ENCODE measurements at regions not wholly inside any gene's neighbourhood (a gene's known extent, or its start where the extent isn't known, plus 50 kb on each side); places are given as distances from the start of the nearest gene placed in this dataset.
"Not testable (repeated sequence)": the region's sequence is repeated elsewhere in the genome, so short reads cannot be mapped to it uniquely, and the experiment has no call there.

- no peak for DNase-seq
- Mint-ChIP-seq H3K4me3 (no peak overlapping the region), H3K36me3 (no peaks in the 10 kb centered on the region), H3K27ac (no peak overlapping the region), H3K27me3 (no peaks in the 10 kb centered on the region), H3K4me1 (no peaks in the 10 kb centered on the region), H3K9me3 (peaks cover 5% of the 10 kb centered on the region)
- POLR2A ChIA-PET, result no interaction called here
- ATAC-seq (ENCODE audit: low read depth), result no peak
Measured at GRCh38 chr3:103510760-103511159, 1075.9 kb downstream of the ZPLD1 start.

- no peaks in the 10 kb centered on the region for H3K4me1 Mint-ChIP-seq
- no peaks in the 10 kb centered on the region for H3K27me3 Mint-ChIP-seq
- POLR2A ChIA-PET, result no interaction called here
- no peak for ATAC-seq (ENCODE audit: low read depth)
- no peaks in the 10 kb centered on the region for H3K36me3 Mint-ChIP-seq
- DNase-seq, result no peak
- no peak overlapping the region for H3K4me3 Mint-ChIP-seq
- H3K9me3 Mint-ChIP-seq, result peaks cover 3% of the 10 kb centered on the region
- H3K27ac Mint-ChIP-seq, result no peak overlapping the region
Measured at GRCh38 chr3:103511891-103512290, 1077.1 kb downstream of the ZPLD1 start.

- Mint-ChIP-seq H3K4me3 (no peak overlapping the region), H3K27ac (no peak overlapping the region), H3K36me3 (no peaks in the 10 kb centered on the region), H3K27me3 (no peaks in the 10 kb centered on the region), H3K4me1 (no peaks in the 10 kb centered on the region), H3K9me3 (peaks cover 3% of the 10 kb centered on the region)
- POLR2A ChIA-PET, result no interaction called here
- no peak for DNase-seq
- ATAC-seq (ENCODE audit: low read depth), result no peak
Measured at GRCh38 chr3:103512595-103512994, 1077.8 kb downstream of the ZPLD1 start.

DNA sequence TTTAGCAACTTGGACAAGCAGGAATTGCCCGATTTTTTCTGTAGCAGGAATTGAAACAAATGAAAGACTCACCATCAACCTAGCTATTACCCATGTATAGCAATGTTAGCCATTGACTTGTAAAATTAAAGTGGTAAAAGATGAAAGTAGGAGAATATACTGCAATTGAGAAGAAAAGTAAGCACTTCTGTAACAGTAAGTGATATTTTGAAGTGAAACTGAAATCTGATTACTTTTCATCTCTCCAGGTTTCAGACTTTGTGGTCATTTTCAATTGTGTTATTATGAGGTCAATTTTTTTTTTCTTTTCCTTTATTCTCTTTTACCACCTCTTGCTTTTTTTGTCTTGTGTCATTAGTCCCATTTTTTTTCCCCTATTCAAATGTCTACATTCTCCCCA, 1078.2 kb downstream of the ZPLD1 start:
- no peak overlapping the region for H3K4me3 Mint-ChIP-seq
- POLR2A ChIA-PET, result no interaction called here
- no peaks in the 10 kb centered on the region for H3K27me3 Mint-ChIP-seq
- H3K9me3 Mint-ChIP-seq, result peaks cover 3% of the 10 kb centered on the region
- no peak for ATAC-seq (ENCODE audit: low read depth)
- no peaks in the 10 kb centered on the region for H3K4me1 Mint-ChIP-seq
- no peak overlapping the region for H3K27ac Mint-ChIP-seq
- no peak for DNase-seq
- H3K36me3 Mint-ChIP-seq, result no peaks in the 10 kb centered on the region

- DNase-seq (no peak), ATAC-seq (ENCODE audit: low read depth) (no peak)
- POLR2A ChIA-PET, result no interaction called here
- H3K27me3 Mint-ChIP-seq, result no peaks in the 10 kb centered on the region
- no peaks in the 10 kb centered on the region for H3K4me1 Mint-ChIP-seq
- H3K4me3 Mint-ChIP-seq, result no peak overlapping the region
- H3K27ac Mint-ChIP-seq, result no peak overlapping the region
- peaks cover 5% of the 10 kb centered on the region for H3K9me3 Mint-ChIP-seq
- H3K36me3 Mint-ChIP-seq, result no peaks in the 10 kb centered on the region
Measured at GRCh38 chr3:103515116-103515515, 1080.3 kb downstream of the ZPLD1 start.

- POLR2A ChIA-PET, result no interaction called here
- H3K4me3 Mint-ChIP-seq, result no peak overlapping the region
- H3K27ac Mint-ChIP-seq, result no peak overlapping the region
- H3K9me3 Mint-ChIP-seq, result peaks cover 7% of the 10 kb centered on the region
- H3K36me3 Mint-ChIP-seq, result no peaks in the 10 kb centered on the region
- H3K27me3 Mint-ChIP-seq, result no peaks in the 10 kb centered on the region
- DNase-seq, result no peak
- no peaks in the 10 kb centered on the region for H3K4me1 Mint-ChIP-seq
- ATAC-seq (ENCODE audit: low read depth), result no peak
Measured at GRCh38 chr3:103516950-103517349, 1082.1 kb downstream of the ZPLD1 start.

- H3K4me3 Mint-ChIP-seq; ATAC-seq (ENCODE audit: low read depth); POLR2A ChIA-PET; H3K4me1 Mint-ChIP-seq; DNase-seq; H3K27ac Mint-ChIP-seq; H3K36me3 Mint-ChIP-seq; H3K27me3 Mint-ChIP-seq; H3K9me3 Mint-ChIP-seq: not testable (repeated sequence)
Measured at GRCh38 chr3:103531327-103531726, 1096.5 kb downstream of the ZPLD1 start.

- H3K27me3 Mint-ChIP-seq, result peaks cover 2% of the 10 kb centered on the region
- H3K9me3 Mint-ChIP-seq, result peaks cover 8% of the 10 kb centered on the region
- no peak overlapping the region for H3K27ac Mint-ChIP-seq
- no peaks in the 10 kb centered on the region for H3K36me3 Mint-ChIP-seq
- ATAC-seq (ENCODE audit: low read depth) (no peak), DNase-seq (no peak)
- POLR2A ChIA-PET, result no interaction called here
- no peak overlapping the region for H3K4me3 Mint-ChIP-seq
- H3K4me1 Mint-ChIP-seq, result no peaks in the 10 kb centered on the region
Measured at GRCh38 chr3:103532986-103533385, 1098.2 kb downstream of the ZPLD1 start.

DNA sequence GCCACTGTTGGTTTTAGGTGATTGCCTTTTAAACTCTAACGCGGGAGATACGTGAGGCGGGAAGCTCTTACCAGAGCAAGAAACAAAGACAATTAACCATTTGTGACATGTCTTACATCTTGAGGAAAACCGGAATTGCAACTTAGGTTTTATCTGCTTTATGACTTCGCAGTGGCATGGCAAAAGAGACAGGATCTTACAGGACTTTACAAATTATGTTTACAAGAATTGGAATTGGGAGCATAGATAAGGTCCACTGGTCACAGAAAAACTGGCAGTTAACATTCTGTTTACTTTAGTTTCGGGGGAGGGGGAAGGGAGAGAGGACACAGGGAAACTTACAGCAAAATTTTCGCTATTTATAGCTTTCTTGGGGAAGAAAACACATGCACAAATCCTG, 1119.6 kb downstream of the ZPLD1 start:
- Mint-ChIP-seq H3K4me1 (no peaks in the 10 kb centered on the region), H3K27ac (no peak overlapping the region), H3K9me3 (peaks cover 4% of the 10 kb centered on the region), H3K27me3 (no peaks in the 10 kb centered on the region), H3K36me3 (no peaks in the 10 kb centered on the region), H3K4me3 (no peak overlapping the region)
- POLR2A ChIA-PET, result no interaction called here
- DNase-seq, result no peak
- no peak for ATAC-seq (ENCODE audit: low read depth)

GRCh38 chr3:103564116-103564515, 1129.3 kb downstream of the ZPLD1 start:
- ATAC-seq (ENCODE audit: low read depth); H3K9me3 Mint-ChIP-seq; H3K4me1 Mint-ChIP-seq; H3K36me3 Mint-ChIP-seq; H3K4me3 Mint-ChIP-seq; DNase-seq; POLR2A ChIA-PET; H3K27me3 Mint-ChIP-seq; H3K27ac Mint-ChIP-seq: not testable (repeated sequence)

DNA sequence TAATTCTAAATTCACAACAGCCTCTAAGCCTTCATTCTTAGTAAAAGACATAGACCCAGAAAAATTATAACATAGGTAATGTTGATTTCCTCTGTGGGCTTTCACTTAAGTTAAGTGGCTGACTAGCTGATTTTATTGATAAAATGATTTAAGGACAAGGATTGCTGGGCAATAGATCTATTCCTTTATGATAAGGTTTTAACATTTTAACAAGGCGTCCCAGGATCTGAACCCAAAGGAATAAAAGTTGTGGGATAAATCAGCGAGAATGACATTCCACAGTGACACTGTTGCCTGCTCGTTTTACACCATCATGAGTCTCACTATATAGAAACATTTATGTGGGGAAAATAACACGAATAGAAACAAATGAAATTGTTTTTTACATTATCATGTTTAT, 1151.0 kb downstream of the ZPLD1 start:
- POLR2A ChIA-PET, result no interaction called here
- ATAC-seq (ENCODE audit: low read depth) (no peak), DNase-seq (no peak)
- Mint-ChIP-seq H3K27ac (no peak overlapping the region), H3K4me1 (no peaks in the 10 kb centered on the region), H3K27me3 (no peaks in the 10 kb centered on the region), H3K36me3 (no peaks in the 10 kb centered on the region), H3K4me3 (no peak overlapping the region), H3K9me3 (no peaks in the 10 kb centered on the region)

GRCh38 chr3:103589770-103590169, 1155.0 kb downstream of the ZPLD1 start:
- H3K4me3 Mint-ChIP-seq, result no peak overlapping the region
- H3K27me3 Mint-ChIP-seq, result no peaks in the 10 kb centered on the region
- DNase-seq (no peak), ATAC-seq (ENCODE audit: low read depth) (no peak)
- peaks cover 1% of the 10 kb centered on the region for H3K9me3 Mint-ChIP-seq
- POLR2A ChIA-PET, result no interaction called here
- H3K36me3 Mint-ChIP-seq, result no peaks in the 10 kb centered on the region
- H3K4me1 Mint-ChIP-seq, result no peaks in the 10 kb centered on the region
- H3K27ac Mint-ChIP-seq, result no peak overlapping the region

DNA sequence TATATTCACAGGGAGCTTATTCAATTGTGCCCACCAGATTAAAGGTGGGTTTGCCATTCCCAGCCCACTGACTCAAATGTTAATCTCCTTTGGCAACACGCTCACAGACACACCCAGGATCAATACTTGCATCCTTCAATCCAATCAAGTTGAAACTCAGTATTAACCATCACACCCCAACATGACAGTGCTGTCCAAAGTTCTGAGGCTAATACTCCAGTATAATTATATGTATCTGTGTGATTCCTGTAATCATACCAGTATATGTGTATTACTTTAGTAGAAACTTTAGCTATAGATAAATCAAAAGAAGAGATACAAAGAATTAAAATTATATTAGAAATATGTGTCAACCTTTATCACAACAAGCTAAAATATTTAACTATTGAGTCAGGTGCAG, 1166.0 kb downstream of the ZPLD1 start:
- Mint-ChIP-seq H3K36me3 (no peaks in the 10 kb centered on the region), H3K27me3 (no peaks in the 10 kb centered on the region), H3K9me3 (peaks cover 6% of the 10 kb centered on the region), H3K4me1 (no peaks in the 10 kb centered on the region), H3K27ac (no peak overlapping the region), H3K4me3 (no peak overlapping the region)
- ATAC-seq (ENCODE audit: low read depth) (no peak), DNase-seq (no peak)
- POLR2A ChIA-PET, result no interaction called here

DNA sequence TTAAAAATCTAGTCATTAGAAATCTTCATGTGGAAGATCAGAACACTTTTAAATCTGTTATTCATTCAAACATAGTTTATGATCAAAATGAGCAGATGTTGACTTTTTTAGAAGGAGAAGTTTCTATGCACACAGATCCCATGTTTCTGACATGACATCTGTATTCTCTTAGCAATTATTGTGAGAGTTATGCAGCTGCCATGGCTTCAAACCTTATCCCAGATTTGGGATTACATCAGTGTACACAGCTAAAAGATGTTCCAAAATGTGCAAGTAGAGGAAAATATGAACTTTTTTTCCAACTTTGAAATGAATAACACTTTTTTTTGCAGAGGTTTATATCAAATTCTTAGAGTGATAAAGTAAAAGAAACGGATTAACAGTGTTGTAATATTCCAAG, 1166.9 kb downstream of the ZPLD1 start:
- no peak for ATAC-seq (ENCODE audit: low read depth)
- Mint-ChIP-seq H3K36me3 (no peaks in the 10 kb centered on the region), H3K4me1 (no peaks in the 10 kb centered on the region), H3K27me3 (no peaks in the 10 kb centered on the region), H3K9me3 (peaks cover 6% of the 10 kb centered on the region), H3K4me3 (no peak overlapping the region), H3K27ac (no peak overlapping the region)
- POLR2A ChIA-PET, result no interaction called here
- DNase-seq, result no peak

DNA sequence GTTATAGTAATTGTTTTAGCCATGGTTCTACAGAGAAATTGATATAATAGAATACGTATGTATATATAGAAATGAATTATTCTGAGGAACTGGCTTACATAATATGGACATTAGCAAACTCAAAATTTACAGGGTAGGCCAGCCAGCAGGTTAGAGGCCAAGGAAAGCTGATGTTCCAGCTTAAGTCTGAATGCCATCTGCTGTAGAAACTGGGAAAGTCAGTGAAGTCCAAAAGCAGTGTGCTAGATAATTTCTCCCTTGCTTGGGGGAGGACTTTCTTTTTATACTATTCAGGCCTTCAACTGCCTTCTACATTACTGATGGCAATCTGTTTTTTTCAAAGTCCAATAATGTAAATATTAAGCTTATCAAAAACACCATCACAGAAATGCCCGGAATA, 1174.7 kb downstream of the ZPLD1 start:
- POLR2A ChIA-PET, result no interaction called here
- no peak for ATAC-seq (ENCODE audit: low read depth)
- DNase-seq, result no peak
- no peak overlapping the region for H3K4me3 Mint-ChIP-seq
- H3K27ac Mint-ChIP-seq, result no peak overlapping the region
- H3K9me3 Mint-ChIP-seq, result no peaks in the 10 kb centered on the region
- no peaks in the 10 kb centered on the region for H3K4me1 Mint-ChIP-seq
- no peaks in the 10 kb centered on the region for H3K27me3 Mint-ChIP-seq
- H3K36me3 Mint-ChIP-seq, result no peaks in the 10 kb centered on the region

Measured in activated naive CD8-positive, alpha-beta T cell treated with anti-CD3 and anti-CD28 coated beads, Interleukin-2, amount 10 ng/mL, durations not matched to agents 7 days and 5 days (primary cell).